H9 (cell line): ENCODE measurements at regions not wholly inside any gene's neighbourhood (a gene's known extent, or its start where the extent isn't known, plus 50 kb on each side); places are given as distances from the start of the nearest gene placed in this dataset.

ENCODE experiments used
- DNase-seq: peaks from one replicate; pipeline ENCODE4 v3.0.0-alpha.2; 2017
- H2AFZ ChIP-seq: one replicate; pipeline ENCODE4 v1.6.1; 2013; ENCODE audit warnings: mild to moderate bottlenecking, low read length, control low read depth, moderate library complexity
- H2AK5ac ChIP-seq: 2 replicates; pipeline ENCODE4 v1.6.1; 2013; ENCODE audit warnings: low read length, control low read depth, mixed read lengths; ENCODE audit not compliant: insufficient read length
- H2BK120ac ChIP-seq: one replicate; pipeline ENCODE4 v1.6.1; 2013; ENCODE audit warnings: low read depth, mild to moderate bottlenecking, low read length, control low read depth, inconsistent platforms; ENCODE audit not compliant: poor library complexity, severe bottlenecking
- H2BK12ac ChIP-seq: 2 replicates; pipeline ENCODE4 v1.6.1; 2013; ENCODE audit warnings: low read length, control low read depth, mixed read lengths, low read depth; ENCODE audit not compliant: insufficient read length
- H2BK15ac ChIP-seq: 2 replicates; pipeline ENCODE4 v1.6.1; 2013; ENCODE audit warnings: low read depth, low read length, control low read depth
- H2BK20ac ChIP-seq: one replicate; pipeline ENCODE4 v1.6.1; 2013; ENCODE audit warnings: low read depth, mild to moderate bottlenecking, low read length, control low read depth, inconsistent platforms; ENCODE audit not compliant: poor library complexity, severe bottlenecking
- H2BK5ac ChIP-seq: 2 replicates; pipeline ENCODE4 v1.6.1; 2013; ENCODE audit warnings: low read length, control low read depth, mixed read lengths; ENCODE audit not compliant: insufficient read length
- H3K14ac ChIP-seq: 2 replicates; pipeline ENCODE4 v1.6.1; 2013; ENCODE audit warnings: low read length, control low read depth; ENCODE audit not compliant: insufficient read depth
- H3K18ac ChIP-seq: 2 replicates; pipeline ENCODE4 v1.6.1; 2013; ENCODE audit warnings: low read depth, mild to moderate bottlenecking, mixed read lengths, low read length, control low read depth; ENCODE audit not compliant: insufficient read length
- H3K23ac ChIP-seq: 2 replicates; pipeline ENCODE4 v1.6.1; 2013; ENCODE audit warnings: low read length, control low read depth, mixed read lengths, low read depth; ENCODE audit not compliant: insufficient read length
- H3K23me2 ChIP-seq: 2 replicates; pipeline ENCODE4 v1.6.1; 2013; ENCODE audit warnings: low read depth, mild to moderate bottlenecking, mixed read lengths, low read length, control low read depth; ENCODE audit not compliant: insufficient read length, poor library complexity, severe bottlenecking
- H3K27ac ChIP-seq: 2 replicates; pipeline ENCODE4 v1.5.1; 2013; ENCODE audit warnings: low read length, control low read depth, mixed read lengths, low read depth; ENCODE audit not compliant: insufficient read length
- H3K27me3 ChIP-seq: 2 replicates; pipeline ENCODE4 v1.6.1; 2013; ENCODE audit warnings: low read length, control low read depth, inconsistent platforms; ENCODE audit not compliant: insufficient read depth
- H3K4ac ChIP-seq: 2 replicates; pipeline ENCODE4 v1.6.1; 2013; ENCODE audit warnings: low read depth, mild to moderate bottlenecking, control low read depth, inconsistent platforms, low read length, moderate library complexity
- H3K4me1 ChIP-seq: 2 replicates; pipeline ENCODE4 v1.6.1; 2013; ENCODE audit warnings: low read length, control low read depth, inconsistent platforms; ENCODE audit not compliant: insufficient read depth
- H3K4me2 ChIP-seq: 2 replicates; pipeline ENCODE4 v1.6.1; 2013; ENCODE audit warnings: low read length, control low read depth, mixed read lengths; ENCODE audit not compliant: insufficient read length, insufficient read depth
- H3K56ac ChIP-seq: 2 replicates; pipeline ENCODE4 v1.6.1; 2013; ENCODE audit warnings: low read depth, mild to moderate bottlenecking, mixed read lengths, low read length, control low read depth; ENCODE audit not compliant: insufficient read length
- H3K79me1 ChIP-seq: 2 replicates; pipeline ENCODE4 v1.6.1; 2013; ENCODE audit warnings: low read depth, mild to moderate bottlenecking, moderate library complexity, low read length, control low read depth, inconsistent platforms; ENCODE audit not compliant: insufficient read depth, poor library complexity, severe bottlenecking
- H3K79me2 ChIP-seq: 2 replicates; pipeline ENCODE4 v1.6.1; 2013; ENCODE audit warnings: low read length, control low read depth, inconsistent platforms; ENCODE audit not compliant: insufficient read depth
- H3K9ac ChIP-seq: 2 replicates; pipeline ENCODE4 v1.6.1; 2013; ENCODE audit warnings: low read length, control low read depth, mixed read lengths; ENCODE audit not compliant: insufficient read length; ENCODE audit errors: extremely low read depth
- H3K9me3 ChIP-seq: one replicate; pipeline ENCODE4 v1.6.1; 2013; ENCODE audit warnings: low read depth, low read length, inconsistent platforms; ENCODE audit not compliant: control insufficient read depth
- H3T11ph ChIP-seq: one replicate; pipeline ENCODE4 v1.6.1; 2013; ENCODE audit warnings: mild to moderate bottlenecking, low read length, control low read depth, inconsistent platforms
- H4K20me1 ChIP-seq: one replicate; pipeline ENCODE4 v1.6.1; 2013; ENCODE audit not compliant: control insufficient read depth, insufficient read length, insufficient read depth
- H4K5ac ChIP-seq: 2 replicates; pipeline ENCODE4 v1.6.1; 2013; ENCODE audit warnings: low read depth, mild to moderate bottlenecking, mixed read lengths, low read length, control low read depth; ENCODE audit not compliant: insufficient read length
- H4K8ac ChIP-seq: replicated peaks from 2 replicates; pipeline ENCODE4 v1.6.1; 2013; ENCODE audit warnings: low read length, control low read depth, mixed read lengths, low read depth; ENCODE audit not compliant: insufficient read length
- H4K91ac ChIP-seq: 2 replicates; pipeline ENCODE4 v1.6.1; 2013; ENCODE audit warnings: low read depth, mild to moderate bottlenecking, moderate library complexity, mixed read lengths, low read length, control low read depth; ENCODE audit not compliant: insufficient read length
- H3K27ac Mint-ChIP-seq, 3 experiments: 2 replicates in 2 of 3; 3 replicates in 1 of 3; pipeline ENCODE4 v1.8.0; 2020 to 2021; ENCODE audit warnings: mixed read lengths in 3 of 3, mild to moderate bottlenecking in 1 of 3, moderate library complexity in 1 of 3
- H3K27me3 Mint-ChIP-seq: 2 replicates; pipeline ENCODE4 v1.8.0; 2021; ENCODE audit warnings: low read depth, mild to moderate bottlenecking, moderate library complexity, mixed read lengths
- H3K36me3 Mint-ChIP-seq, 3 experiments: 2 replicates in 2 of 3; 3 replicates in 1 of 3; pipeline ENCODE4 v1.8.0; 2020 to 2021; ENCODE audit warnings: low read depth in 3 of 3, mixed read lengths in 3 of 3; ENCODE audit not compliant: insufficient read depth in 1 of 3
- H3K4me1 Mint-ChIP-seq, 2 experiments: 2 replicates each; pipeline ENCODE4 v1.8.0; 2020; ENCODE audit warnings: mixed read lengths in 2 of 2
- H3K4me3 Mint-ChIP-seq, 2 experiments: 2 replicates in 1 of 2; 3 replicates in 1 of 2; pipeline ENCODE4 v1.8.0; 2020 to 2021; ENCODE audit warnings: mild to moderate bottlenecking in 2 of 2, mixed read lengths in 2 of 2, moderate library complexity in 1 of 2
- H3K9me3 Mint-ChIP-seq, 2 experiments: 2 replicates in 1 of 2; 3 replicates in 1 of 2; pipeline ENCODE4 v1.8.0; 2020; ENCODE audit warnings: mild to moderate bottlenecking in 2 of 2, mixed read lengths in 2 of 2, moderate library complexity in 1 of 2
- CTCF ChIP-seq: fragments of 200-600 bp; sonication (generic); conservative IDR thresholded peaks from 3 replicates; pipeline ENCODE4 v1.8.0; 2021; ENCODE audit warnings: antibody characterized with exemption, mild to moderate bottlenecking
- WGBS: extraction: QIAGEN DNeasy Blood & Tissue Kit; methylation state at CpG from one replicate; pipeline ENCODE4 v1.1.7; 2013; ENCODE audit warnings: missing lambda C conversion rate, low lambda C conversion rate, mixed read lengths; ENCODE audit not compliant: insufficient read length; ENCODE audit errors: extremely low coverage; 5-methylcytosine and 5-hydroxymethylcytosine counted together

GRCh38 chr20:51175724-51176123 is 152.8 kb upstream of the KCNG1 start:
- Histone ChIP-seq H3K9ac (no peak overlapping the region), H3K14ac (no peak overlapping the region), H2BK5ac (no peak overlapping the region), H2BK120ac (no peak overlapping the region), H3K4me2 (no peak overlapping the region), H3K9me3 (no peaks in the 10 kb centered on the region), H3K23ac (no peak overlapping the region), H2BK20ac (no peak overlapping the region), H4K20me1 (no peaks in the 10 kb centered on the region), H3K27me3 (no peaks in the 10 kb centered on the region), H3K56ac (no peak overlapping the region), H3K18ac (no peak overlapping the region), H3T11ph (no peak overlapping the region), H2AK5ac (no peak overlapping the region), H2BK15ac (no peak overlapping the region; the same call in 1 of the 2 replicates), H3K4ac (no peak overlapping the region), H3K79me1 (no peaks in the 10 kb centered on the region), H2AFZ (no peak overlapping the region), H2BK12ac (no peak overlapping the region), H4K5ac (no peak overlapping the region), H4K91ac (no peak overlapping the region), H3K27ac (no peak overlapping the region), H3K23me2 (peaks cover 2% of the 10 kb centered on the region), H4K8ac (no peak overlapping the region), H3K79me2 (no peaks in the 10 kb centered on the region), H3K4me1 (no peaks in the 10 kb centered on the region)
- peaks cover 3 to 4% of the 10 kb centered on the region in 2 experiments; a peak in 2 of 4 replicates for H3K4me1 Mint-ChIP-seq
- no peak for TF ChIP-seq CTCF
- WGBS, result no CpG with 5 or more reads among the region's 5 CpGs
- peaks cover 0 to 2% of the 10 kb centered on the region in 2 experiments; a peak in 1 of 5 replicates for H3K9me3 Mint-ChIP-seq
- H3K27ac Mint-ChIP-seq, result no peak overlapping the region
- H3K36me3 Mint-ChIP-seq, result no peaks in the 10 kb centered on the region
- peaks cover 28% of the 10 kb centered on the region for H3K27me3 Mint-ChIP-seq
- DNase-seq, result no peak
- no peak overlapping the region for H3K4me3 Mint-ChIP-seq
